HG02623 (cell line): ENCODE measurements at regions not wholly inside any gene's neighbourhood (a gene's known extent, or its start where the extent isn't known, plus 50 kb on each side); places are given as distances from the start of the nearest gene placed in this dataset.

Experiments
- ATAC-seq: cut with Tn5 transposase; IDR thresholded peaks from one replicate; pipeline ENCODE4 v1.9.1; 2021; ENCODE audit warnings: moderate library complexity; ENCODE audit not compliant: unreplicated experiment

DNA sequence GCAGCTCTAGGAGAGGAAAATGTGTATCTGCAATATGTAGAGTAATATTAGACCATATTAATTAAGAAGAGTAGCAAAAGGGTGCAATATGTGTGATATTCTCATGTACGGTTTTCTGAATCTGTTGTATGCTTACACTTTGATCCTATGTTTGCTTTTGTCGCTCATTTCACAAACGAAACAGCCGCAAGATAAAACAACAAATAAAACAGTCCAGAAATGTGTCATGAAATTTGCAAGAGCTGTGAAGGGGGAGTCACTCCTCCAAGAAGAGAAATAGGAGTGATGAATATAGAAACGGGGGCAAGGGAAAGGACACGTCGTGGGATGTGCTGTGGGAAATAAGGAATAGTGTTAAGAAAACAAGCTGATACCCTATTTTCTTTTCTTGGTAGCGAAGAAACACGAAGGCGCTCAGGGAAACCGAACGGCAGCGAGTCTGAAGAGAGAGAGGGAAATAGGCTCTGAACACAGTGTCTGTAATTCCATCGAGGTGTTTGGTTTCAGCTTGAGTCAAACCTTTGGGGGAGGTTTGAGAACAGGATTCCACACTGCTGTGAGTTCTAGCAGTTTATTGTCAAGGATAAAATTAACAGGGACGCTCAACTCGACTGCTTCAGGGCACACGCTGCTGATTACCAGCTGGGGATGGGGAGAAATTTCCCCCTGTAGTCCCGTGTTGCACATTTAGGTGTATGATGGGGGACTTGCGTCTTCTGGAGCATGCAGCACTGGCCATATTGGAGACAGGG is 595.6 kb upstream of the TENM3 start:
- ATAC-seq = no peak

DNA sequence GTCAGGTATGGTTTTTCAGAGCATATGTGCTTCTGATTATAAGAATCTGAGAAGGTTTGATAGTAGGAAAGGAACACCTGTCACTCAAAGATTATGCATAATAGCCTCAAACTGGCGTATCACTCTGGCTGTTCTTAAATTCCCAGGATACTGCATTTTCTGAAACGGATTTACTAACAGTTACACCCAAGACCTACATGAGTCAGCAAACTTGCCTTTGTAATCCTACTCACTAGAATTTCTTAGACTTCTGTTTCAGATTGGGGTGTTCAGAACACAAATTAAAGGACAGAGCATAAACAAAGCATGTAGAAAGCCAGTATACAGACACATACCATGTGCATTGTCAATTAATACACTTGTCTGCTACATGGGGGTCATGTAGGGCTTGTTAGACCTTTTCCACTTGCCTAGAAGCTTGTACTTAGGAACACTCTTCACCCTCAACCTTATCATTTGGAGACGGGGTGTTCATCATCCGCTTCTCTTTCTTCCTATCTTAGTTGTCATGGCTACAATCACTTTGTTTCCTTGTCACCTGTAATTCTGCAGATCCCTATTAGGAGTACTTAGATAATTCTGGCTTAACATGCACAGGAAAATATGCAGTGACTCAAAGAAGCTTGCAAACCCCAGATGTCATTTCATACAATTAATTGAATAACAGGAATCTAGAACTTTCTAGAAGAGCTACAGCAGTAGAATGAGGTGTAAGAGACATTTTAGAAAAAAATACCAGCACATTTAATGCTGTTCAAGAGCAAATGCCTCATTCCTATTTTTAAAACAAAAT is 593.0 kb upstream of the TENM3 start:
- ATAC-seq = no peak

DNA sequence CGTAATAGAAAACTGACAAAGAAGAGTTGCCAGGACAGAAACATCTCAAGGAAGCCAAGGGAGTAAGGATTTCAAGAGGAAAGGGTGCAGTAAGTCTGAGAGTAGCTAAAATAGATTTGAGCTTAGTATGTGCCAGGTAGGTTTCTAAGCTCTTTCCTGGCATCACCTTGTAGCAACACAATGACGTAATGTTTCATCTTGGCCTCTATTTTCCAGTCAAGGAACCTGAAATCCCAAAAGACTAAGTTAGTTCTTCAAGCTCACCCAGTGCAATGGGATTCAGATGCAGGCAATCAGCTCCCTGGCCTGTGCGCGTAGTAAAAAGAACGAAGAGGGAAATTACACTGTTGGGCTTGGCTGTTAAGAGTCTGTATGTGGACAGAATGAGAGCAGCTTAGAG is 586.5 kb upstream of the TENM3 start:
- ATAC-seq = no peak

DNA sequence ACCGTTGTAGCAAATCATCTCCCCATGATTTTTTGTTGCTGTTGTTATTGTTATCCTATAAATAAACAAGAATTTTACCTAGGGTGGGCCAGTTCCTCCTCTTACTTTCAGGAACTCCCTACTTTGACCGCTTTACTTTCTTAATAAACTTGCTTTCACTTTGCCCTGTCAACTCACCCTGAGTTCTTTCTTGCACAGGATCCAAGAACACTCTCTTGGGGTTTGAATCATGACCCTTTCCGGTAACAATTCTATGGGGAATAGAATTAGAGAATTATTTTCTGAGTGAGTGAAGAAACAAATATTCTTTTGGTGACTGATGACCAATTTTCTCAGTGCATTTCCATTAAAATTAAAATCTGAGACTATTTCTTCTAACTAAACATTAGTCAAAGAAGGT is 584.0 kb upstream of the TENM3 start:
- ATAC-seq = no peak

DNA sequence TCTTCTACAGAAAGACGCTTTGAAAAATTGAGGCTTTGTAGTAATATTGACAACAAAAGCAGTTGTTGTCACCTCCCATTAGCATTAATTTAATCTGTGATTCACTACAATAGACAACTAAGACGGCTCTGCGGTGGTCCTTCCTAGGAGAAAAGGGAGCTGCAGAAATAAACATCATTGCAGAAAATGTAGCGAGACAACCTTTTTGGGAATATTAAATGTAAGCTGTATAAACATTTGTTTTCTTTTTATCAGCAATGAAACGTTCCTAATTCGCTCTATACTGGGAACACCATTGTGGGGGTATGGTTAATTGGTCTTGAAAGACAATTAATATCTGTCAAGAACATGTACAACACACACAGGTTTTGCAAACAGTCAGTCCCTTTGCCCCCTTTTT is 583.3 kb upstream of the TENM3 start:
- ATAC-seq = no peak

DNA sequence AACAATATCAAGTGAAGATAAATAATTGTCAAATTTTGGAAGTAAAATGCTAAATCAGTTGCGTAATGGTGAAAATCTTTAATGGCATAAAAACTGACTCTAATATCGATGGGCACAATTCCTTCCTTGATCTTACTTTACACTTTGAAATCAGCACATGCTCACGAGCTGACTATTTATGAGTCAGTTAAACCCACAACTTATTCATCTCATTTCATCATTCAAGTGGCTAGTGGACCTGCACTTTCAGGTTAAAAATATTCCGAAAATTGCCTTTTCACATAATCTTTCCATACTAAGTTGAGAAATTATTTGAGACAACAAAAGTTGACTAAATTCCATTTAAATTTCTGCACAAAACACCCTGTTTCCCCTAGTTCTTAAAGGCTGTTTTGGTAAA is 582.1 kb upstream of the TENM3 start:
- ATAC-seq = no peak

DNA sequence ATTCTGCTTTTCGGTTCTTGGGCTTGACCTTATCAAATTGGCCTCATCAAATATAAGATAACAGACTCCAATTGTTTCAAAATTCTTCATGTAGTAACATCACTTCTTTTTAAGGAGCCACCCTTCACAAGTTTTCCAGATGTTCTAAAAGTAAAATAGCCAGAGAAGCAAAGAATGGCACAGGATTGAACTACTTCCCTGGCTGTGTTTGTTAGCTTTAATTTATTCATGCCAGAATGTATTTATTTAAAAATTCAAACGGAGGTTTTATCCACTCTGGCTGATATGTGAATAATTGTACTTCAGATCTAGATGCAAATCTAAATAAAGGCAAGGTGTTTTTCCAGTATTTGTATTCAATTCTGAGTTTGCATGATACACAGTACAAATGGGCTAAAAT is 581.3 kb upstream of the TENM3 start:
- ATAC-seq = no peak

DNA sequence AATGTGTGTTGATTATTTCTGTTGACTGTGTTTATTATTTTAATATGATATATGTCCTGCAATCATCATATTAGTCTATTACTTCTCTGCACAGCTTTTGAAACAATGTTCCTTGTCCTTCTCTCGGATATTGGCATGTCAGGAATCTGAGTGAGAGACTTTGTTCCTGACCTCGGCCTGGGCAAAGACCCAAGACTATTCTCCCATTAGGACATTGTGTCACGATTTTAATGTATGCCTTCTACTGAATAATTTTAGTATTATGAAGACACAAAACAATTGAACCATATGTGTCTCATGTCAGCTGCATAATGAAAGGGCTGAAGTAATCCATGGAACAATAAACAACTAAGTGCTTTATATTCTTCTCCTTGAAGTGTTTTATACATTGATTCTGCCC is 580.8 kb upstream of the TENM3 start:
- no peak for ATAC-seq

DNA sequence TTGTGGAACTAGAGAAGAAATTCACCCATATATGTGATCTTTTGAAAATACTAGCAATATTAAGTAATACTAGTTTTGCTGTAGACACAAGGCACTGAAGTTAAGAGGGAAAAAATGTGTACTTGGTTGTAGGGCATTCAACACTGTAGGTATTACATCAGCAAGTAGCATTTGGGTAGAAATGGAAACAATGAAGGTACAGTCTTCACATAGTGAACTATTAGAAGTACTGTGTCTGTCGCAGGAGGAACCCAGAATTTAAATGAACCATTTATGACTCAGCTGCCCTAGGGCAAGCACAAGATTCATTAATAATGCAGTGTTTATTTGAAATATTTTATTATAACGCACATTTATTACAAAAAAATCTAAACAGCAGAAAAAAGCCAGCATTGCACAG is 572.7 kb upstream of the TENM3 start:
- ATAC-seq = no peak

DNA sequence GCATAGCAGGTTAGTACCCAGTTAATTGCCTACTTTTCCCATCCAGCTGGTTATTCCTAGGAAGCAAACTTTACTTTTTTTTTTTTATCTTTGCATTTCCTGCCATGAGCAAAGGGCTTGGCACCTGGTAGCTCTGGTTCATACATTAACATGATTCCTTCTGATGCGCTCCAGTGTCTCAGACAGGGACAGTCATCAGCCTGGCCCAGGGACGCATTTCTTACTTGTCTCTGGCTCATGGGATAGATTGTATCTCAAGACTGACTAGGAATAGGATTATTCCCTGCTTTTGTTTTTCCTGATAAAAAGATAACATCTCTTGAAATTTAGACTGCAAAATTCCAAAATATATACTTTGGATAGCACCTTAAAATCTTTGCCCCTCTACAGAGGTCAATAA is 571.5 kb upstream of the TENM3 start:
- ATAC-seq = no peak

DNA sequence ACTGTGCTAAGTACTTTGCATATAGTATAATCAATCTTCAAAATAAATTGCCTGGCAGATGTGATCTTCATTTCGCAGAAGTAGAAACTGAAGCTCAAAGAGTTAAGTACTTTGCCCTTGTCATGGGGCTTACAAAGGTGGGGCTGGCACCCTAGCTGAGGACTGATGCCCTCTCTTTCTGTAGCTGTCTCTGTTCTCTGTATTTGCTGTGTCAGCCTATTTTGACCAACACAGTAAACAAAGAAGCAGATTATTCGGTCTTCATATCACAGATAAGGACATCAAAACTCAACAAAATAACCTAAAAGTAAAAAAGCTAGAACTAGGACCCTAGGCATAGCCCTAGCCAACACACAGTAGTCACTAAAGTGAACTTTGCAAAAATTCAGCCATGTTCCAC is 570.5 kb upstream of the TENM3 start:
- no peak for ATAC-seq

DNA sequence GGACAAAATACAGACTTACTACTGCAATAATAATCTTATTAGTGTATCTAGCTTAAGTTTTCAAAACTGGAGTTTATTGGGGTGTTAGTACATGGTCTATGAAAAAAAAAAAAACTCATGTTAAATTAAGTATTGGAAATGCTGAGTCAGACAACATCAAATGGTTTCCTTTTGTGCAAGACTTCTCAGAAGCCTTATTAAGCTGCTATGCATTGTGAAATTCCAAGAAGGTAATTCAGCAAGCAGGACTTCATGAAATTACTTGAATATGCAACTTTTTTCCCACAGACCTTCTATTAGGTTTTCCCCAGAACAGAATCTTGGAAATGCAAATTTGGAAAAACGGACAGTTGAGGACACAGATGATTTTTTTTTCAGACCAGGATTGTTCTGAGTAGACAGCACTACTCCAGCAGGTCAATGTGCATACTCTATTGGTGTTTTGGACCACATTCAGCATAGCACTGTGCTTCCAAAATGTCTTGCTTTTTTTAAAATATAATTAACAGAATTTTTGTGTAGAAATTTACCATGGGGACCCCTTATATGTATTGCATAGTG is 568.8 kb upstream of the TENM3 start:
- ATAC-seq = no peak

DNA sequence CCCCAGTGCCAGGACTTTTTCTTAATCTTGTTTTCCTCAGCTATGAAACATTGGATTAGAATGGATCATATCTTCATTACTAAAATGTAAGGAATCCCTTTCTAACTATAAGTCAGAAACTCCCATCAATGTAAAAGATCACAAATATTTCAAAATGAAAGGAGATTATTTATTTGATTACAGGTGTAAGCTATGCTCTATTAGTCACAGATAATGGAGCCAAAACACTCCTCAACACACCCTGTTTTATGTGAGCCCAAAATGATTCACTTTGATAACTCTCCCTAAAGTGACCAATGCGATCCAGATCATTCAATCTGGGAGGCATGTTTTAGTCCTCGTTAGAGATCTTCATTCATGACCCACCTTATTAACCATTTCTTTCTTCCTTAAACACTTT is 566.7 kb upstream of the TENM3 start:
- no peak for ATAC-seq

DNA sequence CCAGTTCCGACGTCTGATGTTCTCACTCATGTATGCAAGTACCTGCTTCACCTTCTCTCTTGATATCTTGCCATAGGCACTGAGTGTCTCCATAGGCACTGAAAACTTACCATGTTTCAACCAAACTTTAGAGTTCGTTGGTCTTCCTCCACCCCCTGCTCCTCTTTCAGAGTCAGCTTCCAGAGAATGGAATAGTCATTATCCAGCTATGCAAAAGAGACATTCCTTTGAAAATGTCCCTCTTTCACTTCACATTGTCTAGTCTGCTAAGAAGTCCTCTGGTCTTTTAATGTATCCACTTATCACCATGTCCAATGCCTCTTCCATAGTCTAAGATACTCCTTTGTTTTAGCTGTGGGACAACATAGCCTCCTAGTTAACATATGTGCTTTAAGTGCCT is 566.0 kb upstream of the TENM3 start:
- ATAC-seq = no peak

DNA sequence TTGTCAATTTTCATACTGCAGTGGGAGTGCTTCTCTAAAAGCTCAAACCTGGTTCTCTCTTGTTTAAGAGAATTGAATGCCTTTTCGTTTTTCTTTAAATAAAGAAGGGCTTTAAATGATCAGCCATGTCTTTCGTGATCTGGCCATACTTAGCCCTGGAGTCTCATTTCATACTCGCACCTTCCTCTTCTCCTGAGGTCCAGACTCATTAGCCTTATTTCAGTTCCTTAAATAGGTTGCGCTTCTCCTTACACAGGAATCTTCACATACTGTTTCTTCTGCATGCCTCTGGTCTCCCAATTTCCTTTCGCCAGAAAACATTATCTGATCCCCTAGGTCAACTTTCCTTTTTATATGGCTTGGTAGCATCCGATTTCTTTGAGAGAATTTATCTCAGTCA is 565.6 kb upstream of the TENM3 start:
- ATAC-seq = no peak

DNA sequence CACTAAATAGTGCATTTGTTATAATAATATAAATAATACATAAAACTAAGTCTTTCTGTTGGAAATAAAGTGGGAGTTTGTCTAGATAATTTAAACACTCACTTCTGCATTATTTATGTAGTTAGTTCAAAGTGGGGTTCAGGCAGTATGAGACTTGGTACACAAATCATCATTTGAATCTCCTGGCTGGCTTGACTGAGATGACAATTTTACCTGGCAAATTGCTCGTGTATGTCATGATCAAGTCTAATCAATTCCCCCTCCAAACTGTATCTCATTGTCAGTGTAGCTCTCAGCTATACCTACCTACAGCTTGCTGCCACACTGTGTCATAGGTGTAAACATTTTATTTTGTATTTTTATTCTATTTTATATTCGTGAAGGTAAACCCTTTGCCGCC is 563.4 kb upstream of the TENM3 start:
- ATAC-seq = no peak

DNA sequence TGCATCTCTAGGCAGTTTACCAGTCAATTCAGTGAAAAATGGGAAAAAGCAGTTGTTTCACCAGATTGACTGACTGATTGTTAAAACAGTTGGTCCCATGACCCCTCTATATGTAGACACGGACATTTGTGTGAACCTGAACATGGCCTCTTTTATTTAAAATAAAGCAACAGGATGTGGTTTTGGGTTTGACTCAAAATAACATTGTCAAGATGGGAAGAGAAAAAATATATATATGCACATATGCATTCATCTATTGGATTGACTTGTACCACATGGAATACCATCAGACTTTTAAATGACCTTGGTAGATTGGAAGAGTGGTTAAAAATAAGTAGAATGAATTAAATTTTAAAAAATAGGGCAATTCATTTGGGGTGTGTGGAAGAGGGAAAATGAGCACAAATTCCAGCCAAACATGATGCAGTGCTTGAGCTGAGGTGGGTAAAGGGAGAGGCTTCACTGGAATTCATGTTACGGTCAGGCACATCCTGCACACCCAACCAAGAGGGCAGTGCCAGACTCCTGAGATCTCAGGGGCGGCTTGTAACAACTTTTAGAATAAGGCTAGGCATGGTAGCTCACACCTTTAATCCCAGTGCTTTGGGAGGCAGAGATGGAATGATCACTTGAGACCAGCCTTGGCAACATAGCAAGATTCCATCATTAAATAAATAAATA is 560.7 kb upstream of the TENM3 start:
- no peak for ATAC-seq

DNA sequence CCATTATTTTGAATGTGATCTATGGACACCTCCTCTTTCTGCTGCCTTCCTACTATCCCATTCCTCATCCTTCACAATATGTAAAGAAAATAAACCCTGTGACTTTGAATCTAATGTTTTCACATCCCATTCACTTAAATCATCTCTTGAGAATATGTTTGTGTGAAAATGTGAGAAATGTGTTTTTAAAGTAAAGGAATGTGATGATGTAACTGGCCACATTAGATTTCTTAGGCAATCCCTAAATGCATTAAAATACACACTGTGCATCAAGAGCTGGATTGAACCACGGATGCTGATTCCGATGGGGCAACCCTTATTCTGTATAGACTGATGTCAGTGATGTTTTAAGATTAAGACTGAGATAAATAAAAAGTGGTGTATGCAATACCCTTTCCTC is 558.9 kb upstream of the TENM3 start:
- no peak for ATAC-seq

DNA sequence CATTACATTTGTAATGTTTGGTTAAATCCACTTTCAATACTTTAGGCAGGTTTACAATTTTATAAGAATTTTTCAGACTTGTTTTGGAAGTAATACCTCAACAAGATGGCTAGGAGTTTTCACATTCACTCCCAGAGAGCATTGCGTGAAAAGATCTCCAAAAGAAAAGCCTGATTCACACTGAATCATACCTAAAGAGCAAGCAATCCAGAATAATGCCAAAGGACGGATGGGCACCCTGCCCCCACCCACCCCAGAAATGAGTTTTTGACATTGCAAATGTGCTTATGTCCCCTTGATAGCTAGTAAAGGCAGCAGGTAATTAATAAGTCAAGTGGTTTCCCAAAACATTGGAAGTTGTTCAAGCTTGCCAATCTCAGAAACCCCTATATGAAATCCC is 557.7 kb upstream of the TENM3 start:
- no peak for ATAC-seq

DNA sequence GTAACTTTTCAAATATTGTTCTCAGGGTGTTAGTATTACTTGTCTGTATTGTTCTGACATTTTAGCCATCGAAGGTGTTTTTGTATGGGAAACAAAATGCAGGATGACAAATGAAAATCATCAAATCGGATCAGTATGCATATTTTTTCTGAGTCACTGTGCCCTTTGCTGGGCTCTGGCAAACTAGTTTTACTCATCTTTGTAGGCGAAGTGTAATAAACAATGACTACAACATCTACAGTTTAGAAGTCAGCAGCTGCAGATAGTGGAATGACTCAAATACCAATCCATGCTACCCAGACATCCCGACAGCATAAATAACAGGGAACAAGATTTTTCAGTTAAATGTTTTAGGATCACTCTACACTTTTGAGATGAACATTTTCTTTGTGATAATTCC is 557.3 kb upstream of the TENM3 start:
- no peak for ATAC-seq

DNA sequence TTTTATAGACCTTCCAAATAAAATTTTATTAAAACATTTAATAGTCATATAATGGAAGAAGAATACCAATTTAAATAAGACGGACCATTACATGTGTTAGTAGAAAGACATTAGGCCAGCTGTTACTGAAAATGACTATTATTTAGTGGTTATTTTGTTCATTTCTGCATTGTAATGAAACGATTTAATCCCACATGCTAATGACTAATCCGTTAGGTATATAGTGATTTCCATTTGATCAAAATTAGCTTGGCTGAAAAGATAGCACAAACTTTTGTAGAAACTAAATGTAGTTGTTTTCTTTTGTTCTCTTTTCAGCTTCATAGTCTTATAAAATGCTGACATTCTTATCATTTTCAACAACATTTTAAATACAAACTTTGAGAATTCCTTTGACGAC is 556.1 kb upstream of the TENM3 start:
- no peak for ATAC-seq

DNA sequence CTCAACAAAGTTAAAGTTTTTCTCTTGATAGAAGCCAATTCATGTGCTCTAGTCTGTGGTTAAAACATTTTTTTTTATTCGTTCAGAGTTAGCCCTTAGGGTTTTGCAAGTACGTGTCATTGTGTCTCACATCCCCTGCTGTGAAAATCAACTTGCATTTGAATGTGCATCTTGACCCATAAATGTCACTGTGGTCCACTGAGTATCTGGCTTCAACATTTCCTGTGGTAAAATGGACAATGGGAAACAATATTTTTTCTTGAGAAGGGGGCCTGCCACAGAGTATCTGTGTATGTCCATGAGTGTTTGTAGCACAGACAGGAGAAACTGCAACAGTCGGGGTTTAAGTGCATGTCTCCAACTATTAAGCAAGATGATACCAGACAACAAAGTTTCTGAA is 554.8 kb upstream of the TENM3 start:
- no peak for ATAC-seq
